K562 (cell line): ENCODE measurements at regions not wholly inside any gene's neighbourhood (a gene's known extent, or its start where the extent isn't known, plus 50 kb on each side); places are given as distances from the start of the nearest gene placed in this dataset.

Experiments
- ATAC-seq: fragments of 200-7000 bp; cut with Tn5 transposase; 3 replicates; pipeline ENCODE4 v1.9.1; 2020; ENCODE audit warnings: moderate library complexity
- BruUV-seq: library from RNA; stranded (reverse); fragments of 400-500 nt; replicated peaks from 2 replicates; lab custom pipeline; 2021; lab: Mats Ljungman, UMichigan
- CTCF ChIA-PET: fragments of 300-600 bp; formaldehyde crosslinking; extraction: SDS; loops from one replicate; lab custom pipeline; 2021; ENCODE audit warnings: low intra/inter-chr PET ratio; lab: Yijun Ruan, JAX
- POLR2A ChIA-PET: fragments of 300-600, 350-650 bp; sonication (Branson Sonifier 250); formaldehyde crosslinking; extraction: SDS; loops from one replicate; lab custom pipeline; 2021; ENCODE audit warnings: antibody characterized with exemption, inconsistent platforms; lab: Yijun Ruan, JAX
- DNase-seq, 4 experiments: peaks; one replicate each; pipeline versions ENCODE4 v3.0.0 to v3.0.0-alpha.2; 2011 to 2018; ENCODE audit warnings: low spot score in 3 of 4, mixed read lengths in 3 of 4; ENCODE audit errors: extremely low read depth in 1 of 4
- FAIRE-seq: peaks from 2 replicates; lab custom pipeline; 2011; peaks lifted over from hg19 to GRCh38; lab: Jason Lieb, UNC
- H2AFZ ChIP-seq: 2 replicates; pipeline ENCODE4 v1.6.0; 2011; ENCODE audit warnings: low read depth, low read length, control low read depth, inconsistent platforms
- H3K27ac ChIP-seq: fragments of 200-600 bp; 3 replicates; pipeline ENCODE4 v1.8.0; 2011; ENCODE audit warnings: low read depth, mild to moderate bottlenecking, control low read depth, inconsistent platforms, low read length, moderate library complexity, mixed read lengths; ENCODE audit errors: extremely low read depth
- H3K27me3 ChIP-seq, 2 experiments: fragments of 300-600 bp in 1 of 2; 2 replicates in 1 of 2; 3 replicates in 1 of 2; pipeline versions ENCODE4 v1.6.0 to v1.8.0; 2011; ENCODE audit warnings: inconsistent platforms in 2 of 2, low read length in 2 of 2, mild to moderate bottlenecking in 1 of 2, mixed read lengths in 1 of 2, moderate library complexity in 1 of 2; ENCODE audit not compliant: control insufficient read depth in 2 of 2, insufficient read depth in 2 of 2
- H3K36me3 ChIP-seq: fragments of 300-600 bp; 3 replicates; pipeline ENCODE4 v1.8.0; 2011; ENCODE audit warnings: mild to moderate bottlenecking, low read length, inconsistent platforms; ENCODE audit not compliant: control insufficient read depth, insufficient read depth
- H3K4me1 ChIP-seq, 2 experiments: fragments of 200-600 bp in 1 of 2; replicated peaks in 1 of 2; 2 replicates in 1 of 2; 3 replicates in 1 of 2; pipeline versions ENCODE4 v1.5.1 to v1.8.0; 2011; ENCODE audit warnings: inconsistent platforms in 2 of 2, low read length in 2 of 2, mild to moderate bottlenecking in 1 of 2, mixed read lengths in 1 of 2, moderate library complexity in 1 of 2; ENCODE audit not compliant: control insufficient read depth in 2 of 2, insufficient read depth in 2 of 2
- H3K4me2 ChIP-seq: 2 replicates; pipeline ENCODE4 v1.6.1; 2011; ENCODE audit warnings: low read length, control low read depth, inconsistent platforms, mixed read lengths; ENCODE audit not compliant: insufficient read depth
- H3K4me3 ChIP-seq: fragments of 200-600 bp; sonication (generic), shearing (Covaris generic); 2 replicates; pipeline ENCODE4 v1.5.1; 2016; ENCODE audit warnings: control low read depth, inconsistent platforms
- H3K79me2 ChIP-seq: fragments of 200-600 bp; 3 replicates; pipeline ENCODE4 v1.8.0; 2011; ENCODE audit warnings: low read length, inconsistent platforms; ENCODE audit not compliant: control insufficient read depth, insufficient read depth
- H3K9ac ChIP-seq, 2 experiments: 2 replicates each; pipeline versions ENCODE4 v1.6.0 to v1.6.1; 2011; ENCODE audit warnings: low read depth in 2 of 2, low read length in 2 of 2, control low read depth in 1 of 2, inconsistent platforms in 1 of 2, mild to moderate bottlenecking in 1 of 2, mixed read lengths in 1 of 2; ENCODE audit not compliant: insufficient read depth in 1 of 2
- H3K9me1 ChIP-seq: one replicate; pipeline ENCODE4 v1.6.0; 2011; ENCODE audit warnings: inconsistent platforms, mild to moderate bottlenecking, low read length, moderate library complexity; ENCODE audit not compliant: control insufficient read depth, insufficient read depth
- H3K9me3 ChIP-seq: replicated peaks from 2 replicates; pipeline ENCODE4 v1.5.1; 2011; ENCODE audit warnings: low read depth, low read length, inconsistent platforms; ENCODE audit not compliant: control insufficient read depth, insufficient read depth
- H4K20me1 ChIP-seq: replicated peaks from 2 replicates; pipeline ENCODE4 v1.6.1; 2011; ENCODE audit warnings: low read length, inconsistent platforms, mixed read lengths; ENCODE audit not compliant: control insufficient read depth, insufficient read depth
- ARNT ChIP-seq, 2 experiments: fragments of 450-650 bp; IDR thresholded peaks; 2 replicates each; pipeline ENCODE4 v1.6.1; 2016; ENCODE audit warnings: mild to moderate bottlenecking in 1 of 2
- CREB3 ChIP-seq: fragments of 450-650 bp; conservative IDR thresholded peaks from 2 replicates; pipeline ENCODE4 v1.6.1; 2016; ENCODE audit warnings: missing genetic modification characterization, low read depth, mild to moderate bottlenecking, missing compliant biosample characterization, moderate library complexity
- CTCF ChIP-seq, 3 experiments: IDR thresholded peaks in 2 of 3; conservative IDR thresholded peaks in 1 of 3; 2 replicates each; pipeline ENCODE4 v1.5.1; 2011 to 2012; ENCODE audit warnings: low read length in 3 of 3, mild to moderate bottlenecking in 3 of 3, control low read depth in 2 of 3, improper control_type of control experiment in 1 of 3, inconsistent platforms in 1 of 3, low read depth in 1 of 3, mixed read lengths in 1 of 3, moderate library complexity in 1 of 3; ENCODE audit not compliant: insufficient read depth in 2 of 3
- FOXP1 ChIP-seq: sonication (generic); formaldehyde crosslinking; IDR thresholded peaks from 2 replicates; pipeline ENCODE4 v1.8.0; 2022; ENCODE audit warnings: mild to moderate bottlenecking, missing genetic modification reagents
- GTF2A2 ChIP-seq: IDR thresholded peaks from 2 replicates; pipeline ENCODE4 v1.6.1; 2016; ENCODE audit warnings: mild to moderate bottlenecking, missing genetic modification characterization, missing compliant biosample characterization
- HES1 ChIP-seq: fragments of 450-650 bp; IDR thresholded peaks from 2 replicates; pipeline ENCODE4 v1.6.1; 2016; ENCODE audit warnings: low read depth, mild to moderate bottlenecking, moderate library complexity
- HIVEP1 ChIP-seq: fragments of 250-450 bp; sonication (Bioruptor Pico); IDR thresholded peaks from 2 replicates; pipeline ENCODE4 v1.4.0; 2020; ENCODE audit warnings: mild to moderate bottlenecking
- KLF16 ChIP-seq: IDR thresholded peaks from 2 replicates; pipeline ENCODE4 v1.6.1; 2016; ENCODE audit warnings: antibody characterized with exemption
- SMC3 ChIP-seq: conservative IDR thresholded peaks from 2 replicates; pipeline ENCODE4 v1.6.1; 2011; ENCODE audit warnings: low read depth, low read length, improper control_type of control experiment; ENCODE audit not compliant: insufficient read depth
- SRSF7 ChIP-seq: fragments of 200-400 bp; formaldehyde crosslinking; optimal IDR thresholded peaks from 2 replicates; pipeline ENCODE3; 2017; ENCODE audit warnings: mild to moderate bottlenecking, low read depth, low read length
- TBL1XR1 ChIP-seq, 2 experiments: IDR thresholded peaks; 2 replicates each; pipeline ENCODE4 v1.6.1; 2012; ENCODE audit warnings: improper control_type of control experiment in 2 of 2, low read length in 2 of 2, mild to moderate bottlenecking in 1 of 2
- ZNF133 ChIP-seq: fragments of 250-450 bp; sonication (Bioruptor Pico); IDR thresholded peaks from 2 replicates; pipeline ENCODE4 v1.4.0; 2020; ENCODE audit warnings: mild to moderate bottlenecking
- WGBS: fragments of 100-300 bp; shearing (Covaris generic); methylation state at CpG from one replicate; pipeline ENCODE4 v1.1.6; 2016; ENCODE audit warnings: low coverage, mixed read lengths; ENCODE audit not compliant: insufficient coverage; ENCODE audit errors: missing lambda C conversion rate; 5-methylcytosine and 5-hydroxymethylcytosine counted together
- in situ Hi-C: fragments of 300-500 bp; cut with MboI; formaldehyde crosslinking; loops from 4 replicates; pipeline ENCODE4 v1.15.0; 2018; ENCODE audit warnings: inconsistent platforms, mixed read lengths
- intact Hi-C: fragments of 100-400 bp; cut with micrococcal nuclease; formaldehyde crosslinking; loops from 2 replicates; pipeline ENCODE4 v1.14.2; 2022

GRCh38 chr4:178894126-178894525, 1451.9 kb upstream of the AGA start:
- no peaks in the 10 kb centered on the region for H3K27me3 ChIP-seq
- WGBS = 0% methylated on average over 8 of the region's 9 CpGs
- no peaks in the 10 kb centered on the region for H4K20me1 ChIP-seq
- ATAC-seq (no peak), FAIRE-seq (no peak), DNase-seq (no peak)
- H3K9me1 ChIP-seq = no peaks in the 10 kb centered on the region
- no peak overlapping the region for H3K4me2 ChIP-seq
- POLR2A ChIA-PET = no interaction called here
- no peak overlapping the region for H3K9ac ChIP-seq
- intact Hi-C loops = no loop called here
- in situ Hi-C loops = no loop called here
- H3K9me3 ChIP-seq = no peaks in the 10 kb centered on the region; the same call in 1 of the 2 replicates
- no peaks in the 10 kb centered on the region for H3K36me3 ChIP-seq
- TF ChIP-seq SRSF7 (no peak), KLF16 (no peak), ZNF133 (no peak), TBL1XR1 (IDR thresholded peaks at IDR 0.05; ENCODE audit: low read length in 2 of 2) (no peak), ARNT (IDR thresholded peaks at IDR 0.05) (no peak), HES1 (no peak), FOXP1 (CRISPR knock-in tag) (no peak), SMC3 (no peak), GTF2A2 (tag) (no peak), CTCF (IDR thresholded peaks at IDR 0.05 in 2 of 3, conservative IDR thresholded peaks at IDR 0.05 in 1 of 3; ENCODE audit: insufficient read depth in 2 of 3, low read depth in 1 of 3, low read length in 3 of 3) (no peak), HIVEP1 (CRISPR knock-in tag) (no peak), CREB3 (no peak)
- H3K79me2 ChIP-seq = no peaks in the 10 kb centered on the region
- no peaks in the 10 kb centered on the region for H3K4me1 ChIP-seq
- CTCF ChIA-PET = no interaction called here
- no peak overlapping the region for H3K27ac ChIP-seq
- no peak overlapping the region for H2AFZ ChIP-seq
- H3K4me3 ChIP-seq = no peak overlapping the region
- no TSS peak for BruUV-seq
